ENCODE measurements at regions not wholly inside any gene's neighbourhood (a gene's known extent, or its start where the extent isn't known, plus 50 kb on each side); places are given as distances from the start of the nearest gene placed in this dataset.

- no peak overlapping the region for H2AK5ac ChIP-seq (ENCODE audit: low read depth, low read length)
- ChIA-PET CTCF (ENCODE audit: partially characterized antibody) (no interaction called here), POLR2A (ENCODE audit: partially characterized antibody) (no interaction called here)
- H4K20me1 ChIP-seq (replicated peaks in 1 of 2; ENCODE audit: control insufficient read depth in 1 of 2, insufficient read depth in 2 of 2, low read length in 2 of 2) = no peaks in the 10 kb centered on the region
- no peak overlapping the region for H2BK15ac ChIP-seq (ENCODE audit: low read length)
- no peak overlapping the region for H3K27ac ChIP-seq (ENCODE audit: low read depth, low read length)
- H3K18ac ChIP-seq (ENCODE audit: extremely low read depth, low read length) = no peak overlapping the region
- FAIRE-seq = no peak
- H3K36me3 ChIP-seq (ENCODE audit: control insufficient read depth in 2 of 4, insufficient read depth in 4 of 4, low read length in 3 of 4) = no peaks in the 10 kb centered on the region; a peak in 1 of 8 replicates
- no peak overlapping the region for H4K91ac ChIP-seq (replicated peaks; ENCODE audit: insufficient read length, low read length)
- H3K4ac ChIP-seq (replicated peaks; ENCODE audit: insufficient read length, low read depth, low read length) = no peak overlapping the region
- no peak overlapping the region for H3K14ac ChIP-seq (ENCODE audit: insufficient read length)
- H3K9me3 ChIP-seq (ENCODE audit: insufficient read depth in 2 of 2, low read depth in 1 of 2, low read length in 1 of 2) = no peaks in the 10 kb centered on the region
- no peak overlapping the region for H3K23ac ChIP-seq (ENCODE audit: insufficient read length)
- WGBS, 2 experiments (ENCODE audit: extremely low coverage in 1 of 2, insufficient coverage in 1 of 2, insufficient read length in 1 of 2, insufficient replicate concordance in 2 of 2, low coverage in 1 of 2, low lambda C conversion rate in 2 of 2, missing lambda C conversion rate in 1 of 2) = 86% methylated on average over 4 of the region's 4 CpGs; no CpG with 5 or more reads in 1 of the 2 experiments
- DNase-seq (ENCODE audit: low read depth in 1 of 2, low spot score in 2 of 2) = no peak
- H3K23me2 ChIP-seq (ENCODE audit: low read depth, low read length) = no peaks in the 10 kb centered on the region
- no peaks in the 10 kb centered on the region for H3K27me3 ChIP-seq (replicated peaks in 1 of 4; ENCODE audit: control insufficient read depth in 3 of 4, extremely low read depth in 1 of 4, insufficient read depth in 3 of 4, low read length in 3 of 4)
- H3K79me2 ChIP-seq (ENCODE audit: control insufficient read depth in 1 of 2, insufficient read depth in 2 of 2, low read length in 2 of 2) = no peaks in the 10 kb centered on the region
- no peak overlapping the region for H4K5ac ChIP-seq (ENCODE audit: insufficient read length, low read depth, low read length)
- H4K8ac ChIP-seq (ENCODE audit: extremely low read depth, insufficient read depth, low read length) = no peak overlapping the region
- H3K9ac ChIP-seq (replicated peaks in 1 of 4; ENCODE audit: extremely low read depth in 1 of 4, low read depth in 3 of 4, low read length in 3 of 4) = no peak overlapping the region
- H3K4me2 ChIP-seq (ENCODE audit: insufficient read depth in 1 of 2, low read depth in 2 of 2, low read length in 2 of 2) = no peak overlapping the region
- no peaks in the 10 kb centered on the region for H3K4me1 ChIP-seq (replicated peaks in 1 of 4; ENCODE audit: control insufficient read depth in 3 of 4, insufficient read depth in 4 of 4, low read length in 3 of 4)
- no peak overlapping the region for H2BK5ac ChIP-seq (ENCODE audit: low read depth, low read length)
- H2BK20ac ChIP-seq (ENCODE audit: low read length) = no peak overlapping the region
- H3K79me1 ChIP-seq (ENCODE audit: low read depth, low read length) = no peaks in the 10 kb centered on the region
- no peak overlapping the region for H3K56ac ChIP-seq (replicated peaks; ENCODE audit: insufficient read length, low read depth, low read length)
- no peak overlapping the region for H2BK120ac ChIP-seq (replicated peaks; ENCODE audit: low read depth, low read length)
- no peak for TF ChIP-seq HDAC6 (IDR thresholded peaks at IDR 0.05; ENCODE audit: low read depth, low read length)
- no peak for TF ChIP-seq SRF (IDR thresholded peaks at IDR 0.05; ENCODE audit: low read depth, low read length)
- TF ChIP-seq CBX8 (IDR thresholded peaks at IDR 0.05; ENCODE audit: borderline replicate concordance, low read depth, low read length) = no peak
- TF ChIP-seq POLR2AphosphoS5 (IDR thresholded peaks at IDR 0.05; ENCODE audit: low read depth, low read length) = no peak
- TF ChIP-seq ASH2L (IDR thresholded peaks at IDR 0.05; ENCODE audit: low read length) = no peak
- no peak for TF ChIP-seq JUND (IDR thresholded peaks at IDR 0.05; ENCODE audit: low read length)
- TF ChIP-seq TAF7 (optimal IDR thresholded peaks at IDR 0.05; ENCODE audit: borderline replicate concordance, low read depth, low read length) = no peak
- TF ChIP-seq KDM4A (IDR thresholded peaks at IDR 0.05; ENCODE audit: low read depth, low read length, severe bottlenecking) = no peak
- no peak for TF ChIP-seq CREB1 (IDR thresholded peaks at IDR 0.05)
- no peak for TF ChIP-seq BACH1 (IDR thresholded peaks at IDR 0.05; ENCODE audit: low read length)
- no peak for TF ChIP-seq CBX5 (IDR thresholded peaks at IDR 0.05; ENCODE audit: low read depth, low read length)
- no peak for TF ChIP-seq SIX5 (IDR thresholded peaks at IDR 0.05; ENCODE audit: low read depth, low read length)
- no peak for TF ChIP-seq TBP (IDR thresholded peaks at IDR 0.05; ENCODE audit: low read depth, low read length)
- no peak for TF ChIP-seq JUN (IDR thresholded peaks at IDR 0.05; ENCODE audit: low read depth, low read length)
- no peak for TF ChIP-seq GABPA (IDR thresholded peaks at IDR 0.05; ENCODE audit: borderline replicate concordance, insufficient read depth, low read length)
- no peak for TF ChIP-seq YY1 (IDR thresholded peaks at IDR 0.05; ENCODE audit: low read depth, low read length)
- no peak overlapping the region for H3K4me3 ChIP-seq (ENCODE audit: extremely low read depth in 1 of 4, insufficient read depth in 2 of 4, low read depth in 3 of 4, low read length in 4 of 4)
- H2AFZ ChIP-seq (ENCODE audit: low read length) = no peak overlapping the region
- H2BK12ac ChIP-seq (ENCODE audit: low read depth, low read length) = no peak overlapping the region
Measured at GRCh38 chr1:101406271-101406670, 169.5 kb downstream of the S1PR1 start.
